Lung (tissue), 11 donors: ENCODE measurements at regions not wholly inside any gene's neighbourhood (a gene's known extent, or its start where the extent isn't known, plus 50 kb on each side); places are given as distances from the start of the nearest gene placed in this dataset.

ENCODE experiments used
- ATAC-seq: fragments of 200-7000 bp; cut with Tn5 transposase; one replicate; pipeline ENCODE4 v1.9.1; 2020; ENCODE audit warnings: moderate number of reproducible peaks; ENCODE audit not compliant: insufficient read depth, low FRiP score
- DNase-seq, 3 donors: peaks; one replicate each; pipeline ENCODE4 v3.0.0-alpha.2; 2013 to 2017
- H3K27ac ChIP-seq, 2 donors: one replicate each; pipeline ENCODE4 v1.5.1; 2013; ENCODE audit warnings: mild to moderate bottlenecking in 2 of 2, moderate library complexity in 2 of 2, control low read depth in 1 of 2, inconsistent platforms in 1 of 2, low read depth in 1 of 2, low read length in 1 of 2
- H3K27me3 ChIP-seq, 3 donors: one replicate each; pipeline ENCODE4 v1.5.1; 2013; ENCODE audit warnings: low read length in 2 of 3; ENCODE audit not compliant: control insufficient read depth in 3 of 3, insufficient read depth in 3 of 3
- H3K36me3 ChIP-seq, 4 donors: one replicate each; pipeline ENCODE4 v1.5.1; 2013; ENCODE audit warnings: low read length in 4 of 4, mild to moderate bottlenecking in 1 of 4, moderate library complexity in 1 of 4; ENCODE audit not compliant: control insufficient read depth in 4 of 4, insufficient read depth in 4 of 4
- H3K4me1 ChIP-seq, 5 donors: one replicate each; pipeline ENCODE4 v1.5.1; 2013; ENCODE audit warnings: low read length in 5 of 5, mild to moderate bottlenecking in 2 of 5, moderate library complexity in 1 of 5; ENCODE audit not compliant: control insufficient read depth in 5 of 5, insufficient read depth in 5 of 5
- H3K4me3 ChIP-seq: one replicate; pipeline ENCODE4 v1.5.1; 2013; ENCODE audit warnings: mild to moderate bottlenecking, control low read depth, moderate library complexity
- H3K9ac ChIP-seq, 2 donors: one replicate each; pipeline ENCODE4 v1.5.1; 2013; ENCODE audit warnings: low read length in 2 of 2, control low read depth in 1 of 2; ENCODE audit not compliant: insufficient read depth in 1 of 2
- H3K9me3 ChIP-seq, 4 donors: one replicate each; pipeline ENCODE4 v1.5.1; 2013; ENCODE audit warnings: low read length in 3 of 4, mild to moderate bottlenecking in 1 of 4, moderate library complexity in 1 of 4; ENCODE audit not compliant: control insufficient read depth in 4 of 4, insufficient read depth in 3 of 4
- WGBS, 2 donors: extraction: QIAGEN DNeasy Blood & Tissue Kit; methylation state at CpG; one replicate each; pipeline ENCODE4 v1.1.7; 2013; 5-methylcytosine and 5-hydroxymethylcytosine counted together
- TF ChIP-seq, protein P1 (sequence below): IDR thresholded peaks from 2 replicates; pipeline ENCODE4 v1.5.1; 2012; ENCODE audit warnings: mild to moderate bottlenecking; ENCODE audit errors: control extremely low read depth, extremely low read depth
- donor health status: control.
- donor health status: control.
- donor health status: Bipolar disorder and iron deficiency.
- donor health status: healthy.
- donor health status: DM: yes; HTN: yes; CAD: no.

DNA sequence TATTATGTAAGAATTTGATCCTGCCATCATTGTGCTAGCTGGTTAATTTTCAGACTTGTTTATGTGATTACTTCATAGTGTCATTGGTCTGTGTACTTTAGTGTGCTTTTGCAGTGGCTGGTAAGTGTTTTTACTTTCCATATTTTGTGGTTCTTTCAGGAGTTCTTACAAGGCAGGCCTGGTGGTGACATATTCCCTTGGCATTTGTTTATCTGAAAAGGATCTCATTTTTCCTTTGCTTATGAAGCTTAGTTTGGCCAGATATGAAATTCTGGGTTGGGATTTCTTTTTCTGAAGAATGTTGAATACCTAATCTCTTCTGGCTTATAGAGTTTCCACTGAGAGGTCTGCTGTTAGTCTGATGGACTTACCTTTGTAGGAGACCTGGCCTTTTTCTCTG, 72.8 kb upstream of the MC4R start:
- H3K9me3 ChIP-seq: peaks cover 0 to 7% (median 3%) of the 10 kb centered on the region in 4 donors
- H3K4me1 ChIP-seq: no peaks in the 10 kb centered on the region
- no peak overlapping the region for H3K4me3 ChIP-seq
- TF ChIP-seq, protein P1, sequence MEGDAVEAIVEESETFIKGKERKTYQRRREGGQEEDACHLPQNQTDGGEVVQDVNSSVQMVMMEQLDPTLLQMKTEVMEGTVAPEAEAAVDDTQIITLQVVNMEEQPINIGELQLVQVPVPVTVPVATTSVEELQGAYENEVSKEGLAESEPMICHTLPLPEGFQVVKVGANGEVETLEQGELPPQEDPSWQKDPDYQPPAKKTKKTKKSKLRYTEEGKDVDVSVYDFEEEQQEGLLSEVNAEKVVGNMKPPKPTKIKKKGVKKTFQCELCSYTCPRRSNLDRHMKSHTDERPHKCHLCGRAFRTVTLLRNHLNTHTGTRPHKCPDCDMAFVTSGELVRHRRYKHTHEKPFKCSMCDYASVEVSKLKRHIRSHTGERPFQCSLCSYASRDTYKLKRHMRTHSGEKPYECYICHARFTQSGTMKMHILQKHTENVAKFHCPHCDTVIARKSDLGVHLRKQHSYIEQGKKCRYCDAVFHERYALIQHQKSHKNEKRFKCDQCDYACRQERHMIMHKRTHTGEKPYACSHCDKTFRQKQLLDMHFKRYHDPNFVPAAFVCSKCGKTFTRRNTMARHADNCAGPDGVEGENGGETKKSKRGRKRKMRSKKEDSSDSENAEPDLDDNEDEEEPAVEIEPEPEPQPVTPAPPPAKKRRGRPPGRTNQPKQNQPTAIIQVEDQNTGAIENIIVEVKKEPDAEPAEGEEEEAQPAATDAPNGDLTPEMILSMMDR: no peak
- DNase-seq (no peak), ATAC-seq (no peak)
- H3K9ac ChIP-seq: no peak overlapping the region
- H3K36me3 ChIP-seq: no peaks in the 10 kb centered on the region
- no peaks in the 10 kb centered on the region for H3K27me3 ChIP-seq
- H3K27ac ChIP-seq: no peak overlapping the region

DNA sequence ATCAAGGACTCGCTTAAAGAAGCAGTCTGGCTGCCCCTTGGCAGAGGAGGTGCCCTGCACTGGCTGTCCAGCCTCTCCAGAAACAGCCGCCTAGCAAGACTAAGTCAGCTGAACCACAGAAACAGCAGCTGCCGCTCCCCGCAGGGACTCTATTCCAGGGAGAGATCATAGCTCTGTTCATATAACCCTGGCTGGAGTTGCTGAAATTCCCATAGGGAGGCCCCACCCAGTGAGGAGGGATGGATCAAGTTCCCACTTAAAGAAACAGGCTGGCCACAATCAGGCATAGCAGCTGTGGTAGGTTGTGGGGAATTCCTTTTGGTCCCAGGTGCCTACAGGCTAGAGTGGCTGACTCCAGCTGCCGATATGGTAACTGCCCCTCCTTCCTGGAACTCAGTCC, 74.2 kb upstream of the MC4R start:
- Histone ChIP-seq H3K27me3 (no peaks in the 10 kb centered on the region), H3K4me1 (no peaks in the 10 kb centered on the region), H3K9ac (no peak overlapping the region), H3K4me3 (no peak overlapping the region), H3K9me3 (peaks cover 0 to 6% (median 1%) of the 10 kb centered on the region in 4 donors), H3K27ac (no peak overlapping the region), H3K36me3 (no peaks in the 10 kb centered on the region)
- WGBS, 2 donors: 83 to 90% methylated on average over 5 of the region's 5 CpGs
- peak in 1 of 3 donors; percentile 2 for DNase-seq
- no peak for ATAC-seq
- TF ChIP-seq, protein P1: no peak

- Histone ChIP-seq H3K27me3 (no peaks in the 10 kb centered on the region), H3K27ac (no peak overlapping the region), H3K36me3 (no peaks in the 10 kb centered on the region), H3K9ac (no peak overlapping the region), H3K4me1 (no peaks in the 10 kb centered on the region), H3K4me3 (no peak overlapping the region), H3K9me3 (peaks cover 0 to 6% (median 0%) of the 10 kb centered on the region in 4 donors)
- 82 to 90% methylated on average over 3 of the region's 3 CpGs for WGBS, 2 donors
- TF ChIP-seq, protein P1: no peak
- ATAC-seq (no peak), DNase-seq (no peak)
Observed at GRCh38 chr18:60448487-60449267, 76.1 kb upstream of the MC4R start.

DNA sequence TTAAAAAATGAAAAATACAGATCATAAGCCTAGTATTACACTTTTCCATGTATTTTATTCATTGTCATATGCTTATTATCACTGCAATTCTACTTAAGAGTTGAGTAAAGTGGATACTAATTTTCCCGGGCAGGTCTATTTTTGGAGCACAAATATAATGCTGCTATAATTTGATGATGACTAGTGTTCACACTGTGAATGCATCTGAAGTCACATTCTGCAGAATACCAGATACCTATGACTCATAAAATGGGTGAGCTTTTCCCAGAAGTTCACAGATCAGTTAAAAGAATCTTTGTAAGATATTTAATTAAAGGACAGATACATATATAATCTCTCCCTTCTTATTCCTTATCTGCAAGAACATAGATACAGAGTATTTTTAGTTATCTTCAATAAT, 79.8 kb upstream of the MC4R start:
- Histone ChIP-seq H3K27ac (no peak overlapping the region), H3K27me3 (no peaks in the 10 kb centered on the region), H3K4me3 (no peak overlapping the region), H3K4me1 (no peaks in the 10 kb centered on the region), H3K9me3 (peaks cover 0 to 2% (median 0%) of the 10 kb centered on the region in 4 donors), H3K9ac (no peak overlapping the region), H3K36me3 (no peaks in the 10 kb centered on the region)
- WGBS, 2 donors: 76 to 87% methylated on average over 1 of the region's 1 CpG
- DNase-seq (no peak), ATAC-seq (no peak)
- TF ChIP-seq, protein P1: no peak
